ENCODE measurements at regions not wholly inside any gene's neighbourhood (a gene's known extent, or its start where the extent isn't known, plus 50 kb on each side); places are given as distances from the start of the nearest gene placed in this dataset.

DNA sequence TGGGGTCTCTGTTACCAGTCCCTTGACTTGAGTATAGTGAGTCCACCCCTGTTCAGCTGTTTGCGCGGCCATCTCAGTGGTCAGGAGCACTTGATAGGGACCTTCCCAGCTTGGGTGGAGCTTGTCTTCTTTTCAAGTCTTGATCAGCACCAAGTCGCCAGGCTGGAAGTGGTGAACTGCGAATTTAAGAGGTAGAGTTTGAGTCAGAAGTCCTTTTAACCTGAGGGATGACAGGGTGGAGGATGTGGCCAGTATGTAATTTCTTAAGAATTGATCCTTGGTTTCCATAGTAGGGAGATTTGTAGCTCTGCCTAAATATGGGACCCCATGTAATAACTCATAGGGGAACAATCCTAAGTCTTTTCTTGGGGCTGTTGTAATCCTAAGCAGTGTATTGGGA is 86.3 kb upstream of the XCR1 start:
- DNase-seq (ENCODE audit: low read depth), result no peak

DNA sequence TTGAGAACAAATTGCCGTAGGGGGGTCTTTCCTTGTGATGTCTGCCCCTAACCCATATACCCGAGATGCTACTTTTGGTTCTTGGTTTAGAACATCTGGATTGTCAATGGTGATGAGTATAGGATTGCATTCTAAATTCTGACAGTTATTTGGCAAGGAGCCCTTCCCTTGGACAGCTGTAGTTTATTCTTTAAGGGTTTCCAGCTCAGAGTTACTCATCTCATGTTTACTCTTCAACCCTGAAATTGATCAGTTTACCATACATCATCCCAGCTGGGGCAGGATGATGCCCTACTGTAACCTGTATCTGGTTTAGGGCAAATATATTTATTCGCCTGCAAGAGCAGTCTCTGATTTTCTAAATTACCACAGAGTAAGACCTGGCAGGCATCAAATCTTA is 85.7 kb upstream of the XCR1 start:
- DNase-seq (ENCODE audit: low read depth), result no peak

DNA sequence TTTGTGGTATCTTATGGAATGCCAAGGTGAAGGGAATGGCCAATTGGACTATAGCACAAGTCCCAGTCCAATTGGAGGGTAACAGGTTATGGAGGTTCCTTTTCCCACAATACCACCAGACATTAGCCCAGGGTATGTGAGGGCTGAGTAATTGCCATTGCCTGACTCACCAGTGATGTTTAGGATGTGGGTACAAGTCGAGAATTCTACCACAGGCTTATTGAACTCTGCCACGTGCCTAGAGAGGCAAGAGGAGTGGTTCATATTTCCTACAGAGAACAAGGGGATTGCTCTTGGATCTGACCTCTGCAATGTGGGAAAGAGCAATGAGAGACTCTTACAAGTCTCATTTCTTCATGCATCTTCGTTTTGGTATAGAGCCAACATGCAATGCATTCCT is 85.0 kb upstream of the XCR1 start:
- no peak for DNase-seq (ENCODE audit: low read depth)

GRCh38 chr3:46110701-46111493 is 83.6 kb upstream of the XCR1 start:
- DNase-seq (ENCODE audit: low read depth), result no peak

DNA sequence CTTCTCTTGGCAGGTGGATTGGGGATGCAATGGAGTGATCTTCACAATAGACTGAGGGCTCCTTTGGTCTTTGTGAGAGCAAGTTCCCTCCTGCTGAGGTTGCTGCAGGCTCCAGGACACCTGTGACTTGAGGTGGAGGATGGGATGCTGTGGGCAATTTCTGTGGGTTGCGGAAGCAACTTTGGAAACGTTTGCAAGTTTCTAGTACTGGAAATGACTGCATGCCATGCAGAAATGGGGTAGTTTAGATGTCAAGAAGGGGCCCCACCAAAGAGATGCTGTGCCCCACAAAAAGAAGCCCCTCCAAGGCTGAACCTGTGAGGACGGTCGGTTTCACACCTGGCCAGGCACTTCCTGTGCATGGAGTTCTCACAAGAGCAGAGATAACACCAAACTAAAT is 80.4 kb upstream of the XCR1 start:
- no peak for DNase-seq (ENCODE audit: low read depth)

DNA sequence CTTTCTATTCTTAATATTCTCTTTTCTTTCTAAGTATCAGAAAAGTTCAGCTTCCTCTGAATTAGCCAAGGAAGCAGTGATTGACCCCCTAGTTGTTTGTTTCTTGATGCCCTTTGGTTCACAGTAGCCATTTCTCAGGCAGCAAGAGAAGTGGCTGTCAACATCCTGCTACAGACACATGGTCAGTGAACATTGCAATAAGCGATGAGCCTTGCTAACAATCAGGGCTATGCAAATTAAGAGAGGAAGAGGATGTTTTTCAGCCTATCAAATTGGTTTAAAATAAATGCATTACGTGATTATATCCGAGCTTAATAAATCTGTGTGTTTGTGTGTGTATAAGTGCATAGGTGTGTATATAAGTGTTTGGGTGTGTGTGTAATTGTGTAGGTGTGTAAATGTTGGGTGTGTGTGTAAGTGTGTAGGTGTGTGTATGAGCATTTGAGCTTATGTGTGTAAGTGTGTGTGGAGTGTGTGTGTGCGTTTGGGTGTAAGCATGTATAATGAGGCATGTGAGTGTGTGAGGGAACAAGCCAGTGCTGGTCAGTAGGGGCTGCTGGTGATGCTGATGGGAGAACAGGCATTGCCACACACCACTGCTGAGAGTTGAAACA is 78.1 kb upstream of the XCR1 start:
- DNase-seq (ENCODE audit: low read depth), result no peak

DNA sequence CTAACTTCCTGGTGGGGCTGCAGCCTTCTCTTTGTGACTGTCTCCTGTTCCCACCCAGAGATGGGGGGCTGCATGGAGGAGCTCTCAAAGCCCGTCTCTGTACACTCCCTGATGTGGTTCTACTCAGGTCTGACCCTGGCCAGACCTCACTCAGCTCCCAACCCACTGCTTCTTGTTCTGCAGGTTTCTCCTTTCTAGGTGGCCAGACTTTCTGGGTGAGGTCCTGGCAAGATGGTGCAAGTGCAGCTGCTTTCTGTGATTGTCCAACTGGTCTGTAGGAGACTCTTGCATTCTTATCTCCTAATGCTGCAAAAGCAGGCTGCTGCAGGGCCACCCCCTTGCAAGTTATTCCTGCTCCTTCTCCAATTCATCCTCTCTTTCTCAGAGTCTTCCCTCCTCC is 77.4 kb upstream of the XCR1 start:
- DNase-seq (ENCODE audit: low read depth), result no peak

GRCh38 chr3:46102780-46103130 is 75.5 kb upstream of the XCR1 start:
- no peak for DNase-seq (ENCODE audit: low read depth)

GRCh38 chr3:46102059-46102779 is 74.9 kb upstream of the XCR1 start:
- no peak for DNase-seq (ENCODE audit: low read depth)

DNA sequence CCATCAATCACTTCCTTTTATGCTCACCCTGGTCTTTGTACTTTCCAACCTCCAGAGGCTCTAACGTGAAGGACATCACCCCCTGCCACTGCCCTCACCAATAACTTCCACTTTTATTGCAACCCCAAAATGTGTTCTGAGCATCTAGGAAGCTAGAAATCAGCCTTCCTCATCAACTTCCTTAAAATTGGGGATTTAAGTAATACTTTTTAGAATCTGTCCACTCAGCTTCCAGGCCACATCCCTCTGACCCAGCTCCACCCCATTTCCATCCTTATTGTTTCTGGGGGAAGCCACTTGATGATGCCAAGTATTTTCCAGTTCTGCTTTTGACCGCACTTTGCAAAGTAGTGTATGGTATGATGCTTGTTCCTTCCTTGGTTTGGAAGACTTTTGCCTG is 73.5 kb upstream of the XCR1 start:
- DNase-seq (ENCODE audit: low read depth), result no peak

GRCh38 chr3:46098319-46098761 is 71.1 kb upstream of the XCR1 start:
- DNase-seq (ENCODE audit: low read depth), result no peak

DNA sequence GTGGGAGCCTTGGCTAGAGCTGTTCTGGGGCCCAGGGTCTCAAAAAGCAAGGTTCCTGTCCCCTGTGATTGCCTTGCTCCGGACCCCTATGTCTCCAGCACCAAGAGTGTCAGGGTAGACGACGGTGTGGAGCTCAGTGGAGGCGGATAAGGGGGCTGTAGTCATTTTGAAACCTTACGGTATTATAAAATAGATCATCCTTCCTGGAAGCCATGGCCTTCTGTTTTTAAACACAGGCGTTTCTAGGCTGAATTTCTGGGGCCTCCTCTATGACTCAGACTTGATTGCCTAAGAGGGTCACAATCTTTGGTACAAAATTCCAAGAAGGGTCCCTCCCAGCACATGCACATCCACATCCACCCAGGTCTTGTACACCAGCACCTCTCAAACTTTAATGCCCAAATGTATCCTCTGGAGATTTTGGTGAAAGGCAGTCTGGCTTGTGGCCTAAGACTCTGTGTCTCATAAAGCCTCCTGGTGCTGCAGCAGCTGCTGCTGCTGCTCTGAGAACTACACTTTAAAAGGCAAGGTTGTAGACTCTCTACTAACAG is 70.5 kb upstream of the XCR1 start:
- DNase-seq (ENCODE audit: low read depth), result no peak

- DNase-seq (ENCODE audit: low read depth), result no peak
Observed at GRCh38 chr3:46096781-46097180, 69.5 kb upstream of the XCR1 start.

DNA sequence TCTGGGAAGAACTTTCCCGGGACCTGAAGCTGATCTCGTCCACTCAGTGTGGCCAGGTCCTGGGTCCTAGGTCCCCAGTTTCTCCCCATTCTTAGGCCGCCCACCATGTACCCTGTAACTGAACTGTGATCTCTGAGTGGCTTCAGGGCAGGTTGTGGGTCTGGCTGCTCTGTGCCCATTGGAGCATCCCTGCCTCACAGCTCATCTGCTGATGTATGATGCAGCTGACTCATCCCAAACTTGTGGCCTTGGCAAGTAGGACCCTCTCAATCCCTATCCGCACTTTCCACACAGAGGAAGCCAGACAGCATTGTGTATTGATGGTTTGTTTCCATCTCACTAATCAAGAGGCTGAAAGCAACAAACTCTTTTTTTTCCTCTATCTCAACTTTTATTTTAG is 69.1 kb upstream of the XCR1 start:
- DNase-seq (ENCODE audit: low read depth), result no peak

DNA sequence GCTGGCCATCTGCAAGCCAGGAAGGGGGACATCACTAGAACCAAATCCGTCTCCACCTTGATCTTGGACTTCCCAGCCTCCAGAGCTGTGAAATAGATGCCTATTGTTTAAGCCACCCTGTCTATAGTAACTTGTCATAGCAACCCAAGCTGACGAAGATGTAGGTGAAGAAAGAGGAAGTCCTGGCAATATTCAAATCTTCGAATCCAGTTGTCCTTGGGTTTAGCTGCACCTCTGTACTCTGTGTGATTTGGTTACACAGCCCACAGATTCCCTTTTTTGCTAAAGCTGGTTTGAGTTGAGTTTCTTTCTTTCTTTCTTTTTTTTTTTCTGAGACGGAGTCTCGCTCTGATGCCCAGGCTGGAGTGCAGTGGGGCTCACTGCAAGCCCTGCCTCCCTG is 68.0 kb upstream of the XCR1 start:
- DNase-seq (ENCODE audit: low read depth), result no peak

DNA sequence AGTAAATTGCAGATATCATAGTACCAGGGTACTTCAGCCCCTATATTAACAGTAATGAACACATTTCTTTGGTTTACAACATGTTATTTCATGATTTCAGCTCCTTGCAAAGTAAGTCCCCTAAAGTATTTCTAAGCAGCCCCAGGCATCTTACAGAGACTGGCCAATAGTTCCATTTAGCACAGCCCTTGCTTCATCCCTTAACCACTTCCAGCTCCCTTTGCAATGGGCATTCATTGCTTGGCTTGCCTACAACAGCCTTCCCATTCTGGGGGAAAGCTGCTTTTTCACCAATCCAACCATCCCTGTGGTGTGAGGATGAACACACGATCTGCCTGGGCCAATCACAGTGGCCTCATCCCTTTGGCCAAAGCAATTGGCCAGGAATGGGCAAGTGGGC is 67.2 kb upstream of the XCR1 start:
- no peak for DNase-seq (ENCODE audit: low read depth)

- DNase-seq (ENCODE audit: low read depth), result no peak
Observed at GRCh38 chr3:46093966-46094365, 66.7 kb upstream of the XCR1 start.

DNA sequence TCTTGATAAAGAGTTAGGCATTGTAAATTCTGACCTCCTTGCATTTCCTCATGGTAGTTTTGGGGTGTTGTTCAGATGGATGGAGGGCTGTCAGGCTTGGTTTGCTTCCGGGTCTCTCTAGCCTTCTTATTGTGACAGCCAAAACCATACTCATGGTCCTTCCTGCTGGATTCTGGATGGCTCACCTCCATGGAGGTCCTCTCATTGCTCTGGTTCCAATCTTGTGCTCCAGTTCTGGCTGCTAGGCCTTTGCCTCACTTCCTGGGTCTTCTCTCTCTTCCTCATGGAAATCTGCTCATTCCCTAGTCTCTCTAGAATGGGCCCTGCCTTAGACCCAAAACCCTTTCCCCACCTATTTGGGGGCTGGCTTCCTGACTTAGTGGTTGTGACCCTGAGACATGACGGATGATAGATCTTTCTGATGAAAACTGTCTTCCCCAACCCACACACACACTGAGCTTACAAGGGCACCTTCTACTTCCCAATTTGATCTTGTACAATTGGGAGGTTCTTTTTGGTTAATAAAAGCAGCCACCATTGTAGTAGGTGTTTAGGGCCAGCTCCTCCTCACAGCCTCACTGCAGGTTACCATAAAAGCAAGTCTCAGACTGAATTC is 66.2 kb upstream of the XCR1 start:
- no peak for DNase-seq (ENCODE audit: low read depth)

- no peak for DNase-seq (ENCODE audit: low read depth)
Observed at GRCh38 chr3:46092702-46093080, 65.4 kb upstream of the XCR1 start.

GRCh38 chr3:46091741-46092701 is 64.7 kb upstream of the XCR1 start:
- no peak for DNase-seq (ENCODE audit: low read depth)

- DNase-seq (ENCODE audit: low read depth), result no peak
Observed at GRCh38 chr3:46091046-46091445, 63.8 kb upstream of the XCR1 start.
